K562 (cell line): ENCODE measurements at regions not wholly inside any gene's neighbourhood (a gene's known extent, or its start where the extent isn't known, plus 50 kb on each side); places are given as distances from the start of the nearest gene placed in this dataset.

ENCODE experiments used
- ATAC-seq: fragments of 200-7000 bp; cut with Tn5 transposase; 3 replicates; pipeline ENCODE4 v1.9.1; 2020; ENCODE audit warnings: moderate library complexity
- BruUV-seq: library from RNA; stranded (reverse); fragments of 400-500 nt; replicated peaks from 2 replicates; lab custom pipeline; 2021; lab: Mats Ljungman, UMichigan
- CTCF ChIA-PET: fragments of 300-600 bp; formaldehyde crosslinking; extraction: SDS; loops from one replicate; lab custom pipeline; 2021; ENCODE audit warnings: low intra/inter-chr PET ratio; lab: Yijun Ruan, JAX
- POLR2A ChIA-PET: fragments of 300-600, 350-650 bp; sonication (Branson Sonifier 250); formaldehyde crosslinking; extraction: SDS; loops from one replicate; lab custom pipeline; 2021; ENCODE audit warnings: antibody characterized with exemption, inconsistent platforms; lab: Yijun Ruan, JAX
- DNase-seq, 4 experiments: peaks; one replicate each; pipeline versions ENCODE4 v3.0.0 to v3.0.0-alpha.2; 2011 to 2018; ENCODE audit warnings: low spot score in 3 of 4, mixed read lengths in 3 of 4; ENCODE audit errors: extremely low read depth in 1 of 4
- FAIRE-seq: peaks from 2 replicates; lab custom pipeline; 2011; peaks lifted over from hg19 to GRCh38; lab: Jason Lieb, UNC
- H2AFZ ChIP-seq: 2 replicates; pipeline ENCODE4 v1.6.0; 2011; ENCODE audit warnings: low read depth, low read length, control low read depth, inconsistent platforms
- H3K27ac ChIP-seq: fragments of 200-600 bp; 3 replicates; pipeline ENCODE4 v1.8.0; 2011; ENCODE audit warnings: low read depth, mild to moderate bottlenecking, control low read depth, inconsistent platforms, low read length, moderate library complexity, mixed read lengths; ENCODE audit errors: extremely low read depth
- H3K27me3 ChIP-seq, 2 experiments: fragments of 300-600 bp in 1 of 2; 2 replicates in 1 of 2; 3 replicates in 1 of 2; pipeline versions ENCODE4 v1.6.0 to v1.8.0; 2011; ENCODE audit warnings: inconsistent platforms in 2 of 2, low read length in 2 of 2, mild to moderate bottlenecking in 1 of 2, mixed read lengths in 1 of 2, moderate library complexity in 1 of 2; ENCODE audit not compliant: control insufficient read depth in 2 of 2, insufficient read depth in 2 of 2
- H3K36me3 ChIP-seq: fragments of 300-600 bp; 3 replicates; pipeline ENCODE4 v1.8.0; 2011; ENCODE audit warnings: mild to moderate bottlenecking, low read length, inconsistent platforms; ENCODE audit not compliant: control insufficient read depth, insufficient read depth
- H3K4me1 ChIP-seq, 2 experiments: fragments of 200-600 bp in 1 of 2; replicated peaks in 1 of 2; 2 replicates in 1 of 2; 3 replicates in 1 of 2; pipeline versions ENCODE4 v1.5.1 to v1.8.0; 2011; ENCODE audit warnings: inconsistent platforms in 2 of 2, low read length in 2 of 2, mild to moderate bottlenecking in 1 of 2, mixed read lengths in 1 of 2, moderate library complexity in 1 of 2; ENCODE audit not compliant: control insufficient read depth in 2 of 2, insufficient read depth in 2 of 2
- H3K4me2 ChIP-seq: 2 replicates; pipeline ENCODE4 v1.6.1; 2011; ENCODE audit warnings: low read length, control low read depth, inconsistent platforms, mixed read lengths; ENCODE audit not compliant: insufficient read depth
- H3K4me3 ChIP-seq: fragments of 200-600 bp; sonication (generic), shearing (Covaris generic); 2 replicates; pipeline ENCODE4 v1.5.1; 2016; ENCODE audit warnings: control low read depth, inconsistent platforms
- H3K79me2 ChIP-seq: fragments of 200-600 bp; 3 replicates; pipeline ENCODE4 v1.8.0; 2011; ENCODE audit warnings: low read length, inconsistent platforms; ENCODE audit not compliant: control insufficient read depth, insufficient read depth
- H3K9ac ChIP-seq, 2 experiments: 2 replicates each; pipeline versions ENCODE4 v1.6.0 to v1.6.1; 2011; ENCODE audit warnings: low read depth in 2 of 2, low read length in 2 of 2, control low read depth in 1 of 2, inconsistent platforms in 1 of 2, mild to moderate bottlenecking in 1 of 2, mixed read lengths in 1 of 2; ENCODE audit not compliant: insufficient read depth in 1 of 2
- H3K9me1 ChIP-seq: one replicate; pipeline ENCODE4 v1.6.0; 2011; ENCODE audit warnings: inconsistent platforms, mild to moderate bottlenecking, low read length, moderate library complexity; ENCODE audit not compliant: control insufficient read depth, insufficient read depth
- H3K9me3 ChIP-seq: replicated peaks from 2 replicates; pipeline ENCODE4 v1.5.1; 2011; ENCODE audit warnings: low read depth, low read length, inconsistent platforms; ENCODE audit not compliant: control insufficient read depth, insufficient read depth
- H4K20me1 ChIP-seq: replicated peaks from 2 replicates; pipeline ENCODE4 v1.6.1; 2011; ENCODE audit warnings: low read length, inconsistent platforms, mixed read lengths; ENCODE audit not compliant: control insufficient read depth, insufficient read depth
- ARID4B ChIP-seq: sonication (generic); formaldehyde crosslinking; IDR thresholded peaks from 2 replicates; pipeline ENCODE4 v1.8.0; 2022; ENCODE audit warnings: mild to moderate bottlenecking, missing genetic modification reagents
- CGGBP1 ChIP-seq: fragments of 250-450 bp; sonication (Bioruptor Pico); IDR thresholded peaks from 2 replicates; pipeline ENCODE4 v1.9.0; 2021; ENCODE audit warnings: mild to moderate bottlenecking
- HDAC1 ChIP-seq, 2 experiments: fragments of 450-650 bp; IDR thresholded peaks; 2 replicates each; pipeline ENCODE4 v1.6.1; 2016 to 2017; ENCODE audit warnings: inconsistent platforms in 1 of 2, mild to moderate bottlenecking in 1 of 2, moderate library complexity in 1 of 2
- HOMEZ ChIP-seq: fragments of 250-450 bp; sonication (Bioruptor Pico); IDR thresholded peaks from 2 replicates; pipeline ENCODE4 v1.4.0; 2020; ENCODE audit warnings: mild to moderate bottlenecking, moderate library complexity
- TSC22D4 ChIP-seq: fragments of 450-650 bp; IDR thresholded peaks from 2 replicates; pipeline ENCODE4 v1.6.1; 2016; ENCODE audit warnings: missing genetic modification characterization, missing biosample characterization, control low read depth
- U2AF1 ChIP-seq: fragments of 200-400 bp; formaldehyde crosslinking; optimal IDR thresholded peaks from 2 replicates; pipeline ENCODE3; 2017; ENCODE audit warnings: mild to moderate bottlenecking, low read depth, low read length, moderate library complexity
- ZNF347 ChIP-seq: fragments of 450-650 bp; formaldehyde crosslinking; IDR thresholded peaks from 2 replicates; pipeline ENCODE4 v1.4.0; 2020; ENCODE audit warnings: low read depth, mild to moderate bottlenecking, moderate library complexity
- WGBS: fragments of 100-300 bp; shearing (Covaris generic); methylation state at CpG from one replicate; pipeline ENCODE4 v1.1.6; 2016; ENCODE audit warnings: low coverage, mixed read lengths; ENCODE audit not compliant: insufficient coverage; ENCODE audit errors: missing lambda C conversion rate; 5-methylcytosine and 5-hydroxymethylcytosine counted together
- in situ Hi-C: fragments of 300-500 bp; cut with MboI; formaldehyde crosslinking; loops from 4 replicates; pipeline ENCODE4 v1.15.0; 2018; ENCODE audit warnings: inconsistent platforms, mixed read lengths
- intact Hi-C: fragments of 100-400 bp; cut with micrococcal nuclease; formaldehyde crosslinking; loops from 2 replicates; pipeline ENCODE4 v1.14.2; 2022

GRCh38 chr17:79521225-79521624 is 89.6 kb downstream of the RBFOX3 start:
- FAIRE-seq (no peak), DNase-seq (no peak), ATAC-seq (no peak)
- Histone ChIP-seq H3K9me3 (no peaks in the 10 kb centered on the region), H3K79me2 (no peaks in the 10 kb centered on the region), H3K9me1 (no peaks in the 10 kb centered on the region), H3K4me3 (no peak overlapping the region), H3K27me3 (peaks cover 46 to 98% of the 10 kb centered on the region in 2 experiments), H3K9ac (no peak overlapping the region), H3K4me1 (peaks cover 0 to 3% of the 10 kb centered on the region in 2 experiments; a peak in 1 of 5 replicates), H3K4me2 (no peak overlapping the region), H4K20me1 (peaks cover 6% of the 10 kb centered on the region), H3K27ac (no peak overlapping the region), H2AFZ (no peak overlapping the region), H3K36me3 (no peaks in the 10 kb centered on the region)
- intact Hi-C loops, result no loop called here
- ChIA-PET POLR2A (no interaction called here), CTCF (no interaction called here)
- WGBS, result 2% methylated on average over 4 of the region's 4 CpGs
- BruUV-seq, result no TSS peak
- in situ Hi-C loops, result no loop called here
- peak; percentile 37; the same call in 1 of the 2 replicates for TF ChIP-seq TSC22D4 (tag)
- no peak for TF ChIP-seq U2AF1

GRCh38 chr17:79520167-79521165 is 90.4 kb downstream of the RBFOX3 start:
- intact Hi-C loops (no loop called here), in situ Hi-C loops (no loop called here)
- DNase-seq (no peak), FAIRE-seq (no peak), ATAC-seq (no peak)
- Histone ChIP-seq H3K79me2 (no peaks in the 10 kb centered on the region), H3K36me3 (no peaks in the 10 kb centered on the region), H3K9me3 (no peaks in the 10 kb centered on the region), H4K20me1 (peaks cover 8% of the 10 kb centered on the region), H3K4me2 (no peak overlapping the region), H3K9ac (no peak overlapping the region; a peak in 1 of 4 replicates), H3K4me1 (peaks cover 0 to 3% of the 10 kb centered on the region in 2 experiments; a peak in 1 of 5 replicates), H2AFZ (no peak overlapping the region), H3K4me3 (no peak overlapping the region), H3K27me3 (peaks cover 46 to 99% of the 10 kb centered on the region in 2 experiments), H3K9me1 (no peaks in the 10 kb centered on the region), H3K27ac (no peak overlapping the region)
- no TSS peak for BruUV-seq
- POLR2A ChIA-PET, result no interaction called here
- CTCF ChIA-PET, result no interaction called here
- under 1% methylated on average over 36 of the region's 39 CpGs for WGBS
- TF ChIP-seq ARID4B (CRISPR knock-in tag) (no peak), HOMEZ (CRISPR knock-in tag) (no peak), ZNF347 (CRISPR knock-in tag) (no peak), HDAC1 (IDR thresholded peaks at IDR 0.05) (no peak), CGGBP1 (no peak)
